Ovary (tissue), 3 donors: ENCODE measurements at regions not wholly inside any gene's neighbourhood (a gene's known extent, or its start where the extent isn't known, plus 50 kb on each side); places are given as distances from the start of the nearest gene placed in this dataset.

Source experiments
- CTCF ChIP-seq, 3 donors: fragments of 450-650 bp in 2 of 3; fragments of 200-600 bp in 1 of 3; IDR thresholded peaks; one replicate each; pipeline versions ENCODE4 v1.5.1 to v1.8.0; 2016 to 2022; ENCODE audit warnings: antibody characterized with exemption in 3 of 3, mild to moderate bottlenecking in 1 of 3
- EP300 ChIP-seq: sonication (generic); formaldehyde crosslinking; IDR thresholded peaks from one replicate; pipeline ENCODE4 v1.6.1; 2017; ENCODE audit warnings: antibody characterized with exemption
- POLR2A ChIP-seq: fragments of 450-650 bp; IDR thresholded peaks from one replicate; pipeline ENCODE4 v1.6.1; 2017; ENCODE audit warnings: antibody characterized with exemption, mild to moderate bottlenecking, moderate library complexity
- donor health status: DM: no; HTN: no; CAD: no.

DNA sequence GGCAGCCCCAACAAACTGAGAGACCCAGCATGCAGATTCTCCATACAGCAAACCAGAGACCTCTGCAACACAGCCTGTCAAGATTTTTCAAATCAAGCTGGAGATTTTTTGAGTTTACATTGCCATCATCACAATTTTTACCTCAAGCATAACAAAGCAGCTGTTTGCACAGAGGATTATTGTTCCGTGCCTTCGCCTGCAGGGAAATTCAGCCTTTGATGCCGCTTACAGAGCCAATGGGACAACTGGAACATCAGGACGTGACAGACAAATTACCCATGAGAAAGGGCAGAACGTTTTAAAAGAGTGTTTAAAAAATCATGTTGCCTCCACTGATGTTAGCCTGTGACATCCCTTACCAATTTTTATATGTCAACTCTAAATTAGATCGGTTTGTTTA is 363.7 kb downstream of the FBXW7 start:
- TF ChIP-seq CTCF (IDR thresholded peaks at IDR 0.05): no peak
- no peak for TF ChIP-seq POLR2A
- no peak for TF ChIP-seq EP300
